ENCODE measurements at regions not wholly inside any gene's neighbourhood (a gene's known extent, or its start where the extent isn't known, plus 50 kb on each side); places are given as distances from the start of the nearest gene placed in this dataset.

DNA sequence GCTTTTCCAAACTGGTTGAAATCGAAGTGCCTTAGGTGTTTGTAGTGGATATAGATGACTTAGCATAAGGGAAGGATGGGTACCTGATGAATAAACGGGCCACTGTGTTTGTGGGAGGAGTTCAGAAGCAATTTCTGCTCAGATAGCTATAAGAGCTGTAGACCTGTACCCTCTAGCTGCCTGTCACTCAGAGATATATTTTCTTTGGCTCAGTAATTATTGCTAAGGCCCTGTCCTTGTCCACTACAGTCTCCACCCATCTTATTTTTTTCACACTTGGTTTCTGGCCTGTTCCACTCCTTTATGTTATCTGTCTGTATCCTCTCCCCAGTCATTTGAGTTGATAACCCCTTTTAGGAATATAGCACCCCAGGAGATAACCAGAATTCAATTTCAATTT, 74.8 kb upstream of the RMST start:
- Mint-ChIP-seq H3K4me3 (ENCODE audit: unreplicated experiment) (no peak overlapping the region), H3K36me3 (ENCODE audit: unreplicated experiment) (no peaks in the 10 kb centered on the region), H3K27me3 (ENCODE audit: unreplicated experiment) (no peaks in the 10 kb centered on the region), H3K9me3 (ENCODE audit: unreplicated experiment) (peaks cover 7% of the 10 kb centered on the region), H3K27ac (ENCODE audit: unreplicated experiment) (no peak overlapping the region), H3K4me1 (ENCODE audit: unreplicated experiment) (no peaks in the 10 kb centered on the region)
- TF ChIP-seq, protein P1, sequence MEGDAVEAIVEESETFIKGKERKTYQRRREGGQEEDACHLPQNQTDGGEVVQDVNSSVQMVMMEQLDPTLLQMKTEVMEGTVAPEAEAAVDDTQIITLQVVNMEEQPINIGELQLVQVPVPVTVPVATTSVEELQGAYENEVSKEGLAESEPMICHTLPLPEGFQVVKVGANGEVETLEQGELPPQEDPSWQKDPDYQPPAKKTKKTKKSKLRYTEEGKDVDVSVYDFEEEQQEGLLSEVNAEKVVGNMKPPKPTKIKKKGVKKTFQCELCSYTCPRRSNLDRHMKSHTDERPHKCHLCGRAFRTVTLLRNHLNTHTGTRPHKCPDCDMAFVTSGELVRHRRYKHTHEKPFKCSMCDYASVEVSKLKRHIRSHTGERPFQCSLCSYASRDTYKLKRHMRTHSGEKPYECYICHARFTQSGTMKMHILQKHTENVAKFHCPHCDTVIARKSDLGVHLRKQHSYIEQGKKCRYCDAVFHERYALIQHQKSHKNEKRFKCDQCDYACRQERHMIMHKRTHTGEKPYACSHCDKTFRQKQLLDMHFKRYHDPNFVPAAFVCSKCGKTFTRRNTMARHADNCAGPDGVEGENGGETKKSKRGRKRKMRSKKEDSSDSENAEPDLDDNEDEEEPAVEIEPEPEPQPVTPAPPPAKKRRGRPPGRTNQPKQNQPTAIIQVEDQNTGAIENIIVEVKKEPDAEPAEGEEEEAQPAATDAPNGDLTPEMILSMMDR (IDR thresholded peaks at IDR 0.05) = no peak
- no peak for DNase-seq (ENCODE audit: extremely low spot score, unreplicated experiment)

DNA sequence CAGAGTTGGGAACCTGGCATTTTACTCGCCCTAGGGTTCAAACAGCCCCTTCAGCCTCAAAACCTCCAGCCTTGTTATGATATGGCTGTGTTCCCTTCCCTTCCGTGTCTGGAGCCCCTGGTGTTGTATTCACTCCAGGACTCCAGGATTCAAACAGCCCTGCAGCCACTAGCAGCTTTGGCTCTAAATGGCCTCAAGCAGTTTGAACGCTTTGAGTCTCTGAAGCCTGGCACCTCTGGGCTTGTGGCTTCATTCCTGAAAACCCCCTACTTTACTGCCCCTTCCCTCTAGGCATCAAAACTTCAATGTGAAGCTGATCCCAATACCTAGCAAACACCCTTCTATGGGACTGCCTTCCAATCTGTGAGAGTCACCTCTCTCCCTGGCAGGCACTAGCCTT, 67.9 kb upstream of the RMST start:
- Mint-ChIP-seq H3K27ac (ENCODE audit: unreplicated experiment) (no peak overlapping the region), H3K4me3 (ENCODE audit: unreplicated experiment) (no peak overlapping the region), H3K27me3 (ENCODE audit: unreplicated experiment) (no peaks in the 10 kb centered on the region), H3K36me3 (ENCODE audit: unreplicated experiment) (no peaks in the 10 kb centered on the region), H3K4me1 (ENCODE audit: unreplicated experiment) (no peaks in the 10 kb centered on the region), H3K9me3 (ENCODE audit: unreplicated experiment) (no peaks in the 10 kb centered on the region)
- no peak for DNase-seq (ENCODE audit: extremely low spot score, unreplicated experiment)
- TF ChIP-seq, protein P1 (IDR thresholded peaks at IDR 0.05) = no peak

DNA sequence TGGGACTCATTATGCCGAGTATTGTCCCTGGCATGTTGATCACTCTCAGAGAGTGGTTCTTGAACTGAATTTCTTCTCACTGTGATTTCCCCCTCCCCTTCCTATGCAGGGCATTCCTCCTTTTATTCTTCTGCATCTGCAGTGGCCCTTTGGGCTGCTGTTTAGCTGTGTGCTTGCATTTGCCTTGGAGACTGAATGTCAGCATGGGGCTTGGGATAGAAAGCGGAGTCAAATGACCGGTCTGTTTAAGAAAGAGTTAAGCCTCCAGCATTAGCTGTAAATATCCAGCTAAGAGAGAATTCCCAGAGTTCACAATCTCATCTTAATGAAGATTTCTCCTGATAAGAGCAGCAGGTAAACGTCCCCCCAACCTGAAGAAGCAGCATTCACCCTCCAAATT, 65.6 kb upstream of the RMST start:
- Mint-ChIP-seq H3K36me3 (ENCODE audit: unreplicated experiment) (no peaks in the 10 kb centered on the region), H3K4me3 (ENCODE audit: unreplicated experiment) (no peak overlapping the region), H3K4me1 (ENCODE audit: unreplicated experiment) (no peaks in the 10 kb centered on the region), H3K27ac (ENCODE audit: unreplicated experiment) (no peak overlapping the region), H3K27me3 (ENCODE audit: unreplicated experiment) (no peaks in the 10 kb centered on the region), H3K9me3 (ENCODE audit: unreplicated experiment) (no peaks in the 10 kb centered on the region)
- no peak for DNase-seq (ENCODE audit: extremely low spot score, unreplicated experiment)
- TF ChIP-seq, protein P1 (IDR thresholded peaks at IDR 0.05) = no peak

DNA sequence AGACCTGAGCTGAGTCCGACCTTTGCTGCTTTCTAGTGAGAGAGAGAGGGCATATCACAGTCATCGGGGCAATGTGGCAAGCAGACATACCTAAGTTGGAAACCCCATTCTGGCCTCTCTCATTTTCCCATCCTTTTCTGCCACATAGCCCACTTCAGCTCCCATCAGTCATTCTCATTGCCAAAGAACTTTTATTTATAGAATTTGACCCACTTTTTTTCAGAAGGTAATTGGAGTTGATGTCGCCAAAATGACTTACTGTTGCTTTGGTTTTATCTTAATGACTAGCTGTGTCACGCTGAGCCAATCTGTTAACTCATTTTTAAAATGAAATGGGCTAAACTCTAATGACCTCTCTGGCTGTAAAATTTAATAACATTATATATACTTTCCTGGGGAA, 63.9 kb upstream of the RMST start:
- Mint-ChIP-seq H3K27me3 (ENCODE audit: unreplicated experiment) (no peaks in the 10 kb centered on the region), H3K27ac (ENCODE audit: unreplicated experiment) (no peak overlapping the region), H3K36me3 (ENCODE audit: unreplicated experiment) (no peaks in the 10 kb centered on the region), H3K4me1 (ENCODE audit: unreplicated experiment) (no peaks in the 10 kb centered on the region), H3K9me3 (ENCODE audit: unreplicated experiment) (no peaks in the 10 kb centered on the region), H3K4me3 (ENCODE audit: unreplicated experiment) (no peak overlapping the region)
- DNase-seq (ENCODE audit: extremely low spot score, unreplicated experiment) = no peak
- TF ChIP-seq, protein P1 (IDR thresholded peaks at IDR 0.05) = no peak

DNA sequence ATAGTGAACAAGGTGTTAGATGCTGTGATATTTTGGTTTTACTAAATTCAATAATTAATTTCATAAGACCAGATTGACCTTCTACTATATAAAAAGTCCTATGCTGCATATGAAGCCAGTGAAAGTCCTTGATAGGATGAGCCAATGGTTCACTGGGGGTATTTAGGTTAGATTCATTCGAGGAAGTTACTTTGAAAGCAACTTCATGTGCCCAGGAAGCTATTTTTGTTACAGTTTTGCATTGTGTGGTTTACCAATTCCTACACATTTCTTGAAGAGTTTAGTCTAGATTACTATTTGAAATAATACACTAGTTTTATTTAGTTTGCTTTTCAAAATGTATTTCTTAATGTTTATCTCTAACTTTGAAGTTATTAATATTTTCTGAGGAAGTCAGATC, 58.5 kb upstream of the RMST start:
- DNase-seq (ENCODE audit: extremely low spot score, unreplicated experiment) = no peak
- TF ChIP-seq, protein P1 (IDR thresholded peaks at IDR 0.05) = no peak
- H3K4me1 Mint-ChIP-seq (ENCODE audit: unreplicated experiment) = no peaks in the 10 kb centered on the region
- no peaks in the 10 kb centered on the region for H3K27me3 Mint-ChIP-seq (ENCODE audit: unreplicated experiment)
- H3K9me3 Mint-ChIP-seq (ENCODE audit: unreplicated experiment) = no peaks in the 10 kb centered on the region
- no peak overlapping the region for H3K4me3 Mint-ChIP-seq (ENCODE audit: unreplicated experiment)
- no peaks in the 10 kb centered on the region for H3K36me3 Mint-ChIP-seq (ENCODE audit: unreplicated experiment)
- H3K27ac Mint-ChIP-seq (ENCODE audit: unreplicated experiment) = no peak overlapping the region
